A172 (cell line): ENCODE measurements at regions not wholly inside any gene's neighbourhood (a gene's known extent, or its start where the extent isn't known, plus 50 kb on each side); places are given as distances from the start of the nearest gene placed in this dataset.
"Not testable (repeated sequence)": the region's sequence is repeated elsewhere in the genome, so short reads cannot be mapped to it uniquely, and the experiment has no call there.

Experiments used
- DNase-seq: peaks from one replicate; pipeline ENCODE4 v3.0.0-alpha.2; 2015; ENCODE audit warnings: low spot score

DNA sequence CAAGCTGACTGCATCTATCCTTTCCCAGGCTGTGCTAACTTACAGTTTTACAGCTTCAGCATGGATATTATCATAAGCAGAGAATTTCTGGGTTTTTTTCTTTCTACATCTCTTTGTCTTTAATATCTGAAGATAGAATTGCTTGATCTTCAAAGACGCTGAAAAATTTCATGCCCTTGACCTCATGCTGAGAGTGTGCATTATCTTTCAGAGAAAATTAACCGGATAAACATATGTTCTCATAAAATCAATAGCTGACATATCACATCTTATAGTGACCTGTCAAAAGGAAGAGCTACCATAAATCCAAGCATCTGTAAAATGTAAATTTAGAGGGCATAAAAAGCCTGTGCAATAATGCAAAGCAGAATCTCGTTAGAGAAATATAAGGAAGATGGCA lies 1704.1 kb upstream of the FLRT2 start:
- no peak for DNase-seq

GRCh38 chr14:83826838-83827237 lies 1703.1 kb upstream of the FLRT2 start:
- peak; percentile 34 for DNase-seq

DNA sequence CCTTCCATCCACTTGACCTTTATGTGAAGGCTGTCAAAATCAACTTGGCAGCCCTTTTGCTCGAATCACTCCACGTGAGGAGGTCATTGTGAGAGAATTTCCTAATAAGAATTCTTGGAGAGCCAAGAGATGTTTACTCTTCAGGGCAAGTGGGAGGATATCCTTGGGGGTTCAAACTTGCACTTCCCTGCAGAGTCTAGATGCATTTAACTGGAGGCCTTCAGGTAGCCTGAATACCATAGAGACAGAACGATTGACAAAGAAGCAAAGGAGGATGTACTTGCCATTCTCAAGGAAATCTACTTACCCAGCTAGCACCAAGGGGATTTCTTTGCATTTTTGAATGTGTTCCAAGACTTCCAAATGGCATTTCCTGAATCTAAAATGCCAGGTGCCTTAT lies 1702.6 kb upstream of the FLRT2 start:
- DNase-seq, result peak; percentile 10

DNA sequence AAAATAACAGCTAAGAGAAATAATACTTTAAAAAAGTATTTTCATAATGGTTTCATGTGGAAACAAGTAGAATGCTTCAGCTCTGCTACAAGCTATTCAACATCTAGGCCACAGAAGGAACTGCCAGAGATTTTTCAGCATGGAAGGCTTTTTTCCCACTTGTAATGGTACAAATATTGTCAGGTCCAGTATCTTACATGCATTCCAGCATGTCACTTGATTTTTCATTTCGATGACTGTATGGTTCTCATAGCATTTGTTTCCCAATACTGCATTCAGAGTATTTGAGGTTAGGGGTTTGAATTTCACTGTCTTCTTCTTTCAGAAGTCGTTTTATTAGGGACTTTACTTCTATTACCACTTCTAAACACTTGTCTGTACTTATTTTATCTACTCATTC lies 1701.5 kb upstream of the FLRT2 start:
- no peak for DNase-seq

GRCh38 chr14:83830316-83830715 lies 1699.6 kb upstream of the FLRT2 start:
- no peak for DNase-seq

GRCh38 chr14:83838226-83838625 lies 1691.7 kb upstream of the FLRT2 start:
- DNase-seq, result no peak

- DNase-seq, result no peak
These were observed 1687.4 kb upstream of the FLRT2 start for GRCh38 chr14:83842547-83842946.

DNA sequence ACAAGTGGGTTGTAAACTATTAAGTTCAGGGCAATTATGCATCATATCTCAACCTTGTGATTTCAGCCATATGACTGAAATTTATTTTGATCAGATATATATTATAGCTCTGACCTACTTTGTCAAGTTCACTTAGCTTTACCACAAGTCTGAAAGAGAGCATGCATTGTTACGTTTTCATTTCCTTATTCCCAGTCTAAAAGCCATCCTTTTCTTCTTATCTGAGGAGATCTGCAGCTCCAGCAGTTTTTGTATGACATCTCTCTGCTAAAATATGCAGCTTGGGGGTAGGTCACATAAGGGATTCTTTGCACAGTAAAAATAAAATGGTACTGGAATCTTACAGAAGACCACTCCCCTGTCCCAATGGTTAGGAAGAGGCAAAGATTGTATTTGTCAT lies 1682.8 kb upstream of the FLRT2 start:
- DNase-seq, result no peak

GRCh38 chr14:83850092-83850491 lies 1679.9 kb upstream of the FLRT2 start:
- no peak for DNase-seq

DNA sequence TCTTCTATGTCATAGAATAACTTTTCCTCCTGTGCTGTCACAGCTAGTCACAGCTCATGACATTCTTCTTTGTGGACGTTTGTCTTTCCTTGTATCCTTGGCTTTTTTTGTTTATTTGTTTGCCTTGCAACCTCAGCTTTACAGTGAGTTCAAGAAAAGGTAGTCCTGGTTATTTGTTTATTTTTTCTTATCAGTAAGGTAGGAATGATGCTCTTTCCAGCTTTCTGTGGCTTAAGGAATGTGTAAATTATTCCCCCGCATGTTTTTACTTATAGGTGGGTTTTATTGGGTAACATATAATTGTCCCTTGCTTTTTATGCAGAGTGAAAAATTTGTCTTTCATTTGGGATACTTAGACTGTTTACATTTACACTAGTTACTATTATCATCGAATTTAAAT lies 1673.6 kb upstream of the FLRT2 start:
- no peak for DNase-seq

- no peak for DNase-seq
These were observed 1669.3 kb upstream of the FLRT2 start for GRCh38 chr14:83860631-83861155.

- DNase-seq, result no peak
These were observed 1666.7 kb upstream of the FLRT2 start for GRCh38 chr14:83863042-83863774.

- DNase-seq, result no peak
These were observed 1665.8 kb upstream of the FLRT2 start for GRCh38 chr14:83864106-83864505.

DNA sequence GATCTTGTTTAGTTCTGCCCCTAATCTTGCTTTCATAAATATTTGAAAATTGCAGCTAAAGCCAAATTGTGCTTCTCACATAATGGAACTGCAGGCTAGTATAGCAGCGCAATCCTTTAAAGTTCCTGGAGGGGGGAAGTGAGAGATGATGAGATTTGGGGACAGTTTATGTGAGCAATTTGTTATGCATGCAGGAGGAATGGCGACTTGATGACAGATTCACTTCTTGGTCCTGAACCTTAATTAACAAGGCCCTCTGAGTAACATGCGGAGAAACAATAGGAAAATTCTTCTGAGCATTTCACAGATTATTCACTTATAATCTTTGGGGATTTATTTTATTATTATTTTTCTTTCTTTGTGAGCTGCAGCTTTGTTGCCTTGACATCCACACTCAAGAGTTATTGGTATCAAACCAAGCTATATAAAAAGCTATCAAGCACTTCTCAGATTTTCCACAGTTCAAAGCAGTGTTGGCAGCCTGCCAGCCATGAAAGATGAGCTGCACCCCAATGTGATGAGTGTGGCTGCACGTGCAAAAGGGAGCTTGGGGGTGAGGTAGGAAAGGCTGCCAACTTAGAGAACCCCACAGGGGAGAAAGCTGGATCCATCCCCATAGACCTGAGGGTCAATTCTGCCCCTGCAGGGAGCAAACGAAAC lies 1662.2 kb upstream of the FLRT2 start:
- no peak for DNase-seq

DNA sequence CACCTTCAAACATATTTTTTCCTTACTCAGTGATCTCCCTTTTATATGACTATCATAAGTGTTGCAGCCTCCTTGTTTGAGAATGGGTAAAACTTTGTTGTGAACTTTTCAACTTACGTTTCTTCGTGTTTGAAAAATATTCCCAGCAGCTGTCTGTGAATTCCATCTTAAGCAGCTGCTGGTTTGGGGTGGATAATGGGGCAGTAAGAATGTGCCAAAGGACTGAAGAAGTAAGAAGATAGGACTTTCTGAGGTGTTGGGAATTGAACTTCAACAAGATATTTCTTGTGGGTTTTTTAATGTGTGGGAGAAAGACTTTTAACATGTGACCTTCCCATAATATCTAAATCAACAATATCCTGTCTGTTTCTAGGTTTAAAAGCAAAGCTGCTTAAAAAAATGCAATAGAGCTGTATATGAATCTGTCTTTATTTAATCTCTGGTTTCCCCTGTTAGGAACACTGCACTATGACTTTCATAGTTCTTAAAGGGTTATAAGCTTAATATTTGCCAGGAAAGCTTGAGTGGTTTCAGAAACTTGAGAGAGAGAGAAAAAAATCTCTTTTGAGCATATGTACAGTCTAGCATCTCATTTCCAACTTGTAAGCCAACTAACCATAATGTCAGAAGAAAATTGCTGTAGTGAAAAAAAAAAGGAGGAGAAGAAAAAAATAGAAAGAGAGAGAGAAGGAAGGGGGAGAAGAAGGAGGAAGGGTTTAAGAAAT lies 1659.2 kb upstream of the FLRT2 start:
- no peak for DNase-seq

DNA sequence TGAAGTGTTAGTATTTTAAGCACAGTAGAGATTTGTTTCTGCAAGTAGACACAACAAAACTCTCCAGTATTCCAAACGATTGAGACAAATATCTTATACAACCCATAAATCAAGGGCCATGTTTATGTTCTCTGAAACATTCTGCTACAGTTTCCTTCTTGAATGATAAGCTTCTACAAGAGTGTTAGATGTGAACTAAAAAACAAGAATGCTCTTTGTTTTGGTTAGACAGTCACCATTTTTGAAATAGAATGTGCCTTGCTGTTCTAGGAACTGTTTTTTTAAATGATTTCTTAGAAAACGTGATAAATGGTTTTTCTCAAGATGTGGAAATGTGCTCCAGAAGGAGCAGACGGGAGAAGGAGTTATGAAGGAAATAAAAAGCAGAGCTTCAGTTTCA lies 1656.3 kb upstream of the FLRT2 start:
- no peak for DNase-seq

GRCh38 chr14:83874662-83875061 lies 1655.3 kb upstream of the FLRT2 start:
- peak; percentile 45 for DNase-seq

- no peak for DNase-seq
These were observed 1646.2 kb upstream of the FLRT2 start for GRCh38 chr14:83883732-83884131.

GRCh38 chr14:83885837-83886293 lies 1644.1 kb upstream of the FLRT2 start:
- no peak for DNase-seq

GRCh38 chr14:83887866-83888265 lies 1642.1 kb upstream of the FLRT2 start:
- DNase-seq, result no peak

DNA sequence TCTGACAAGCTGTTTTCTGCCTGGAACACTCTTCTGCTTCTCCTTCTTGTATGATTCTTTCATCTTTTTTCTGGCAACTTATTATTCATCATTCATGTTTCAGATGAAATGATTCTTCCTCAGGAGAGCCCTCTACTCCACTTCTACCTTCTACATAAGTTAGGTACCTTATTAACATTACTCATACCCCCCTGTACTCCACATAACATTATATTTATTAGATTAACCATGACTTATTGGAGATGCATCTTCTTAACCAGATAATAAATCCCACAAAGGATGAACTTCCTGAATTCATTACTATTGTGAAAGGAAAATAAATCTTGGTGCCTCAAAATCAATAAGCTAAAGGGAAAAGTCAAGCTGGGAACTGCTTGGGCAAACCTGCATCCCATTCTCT lies 1636.5 kb upstream of the FLRT2 start:
- DNase-seq, result no peak

GRCh38 chr14:83894568-83894967 lies 1635.4 kb upstream of the FLRT2 start:
- DNase-seq, result no peak

GRCh38 chr14:83898558-83898957 lies 1631.4 kb upstream of the FLRT2 start:
- DNase-seq, result not testable (repeated sequence)
